OCI-LY7 (cell line): ENCODE measurements at regions not wholly inside any gene's neighbourhood (a gene's known extent, or its start where the extent isn't known, plus 50 kb on each side); places are given as distances from the start of the nearest gene placed in this dataset.

Source experiments
- CTCF ChIP-seq: fragments of 200-600 bp; sonication (generic); conservative IDR thresholded peaks from 2 replicates; pipeline ENCODE4 v1.5.1; 2014; ENCODE audit warnings: mild to moderate bottlenecking, antibody characterized with exemption, low read length, moderate library complexity, mixed read lengths
- EZH2phosphoT487 ChIP-seq: fragments of 200-600 bp; sonication (generic); IDR thresholded peaks from 2 replicates; pipeline ENCODE4 v1.6.1; 2018; ENCODE audit warnings: low read depth, borderline replicate concordance, mild to moderate bottlenecking, mixed run types, antibody characterized with exemption, low read length, moderate library complexity, mixed read lengths

GRCh38 chr11:33994937-33995336 lies 56.6 kb upstream of the CAPRIN1 start:
- TF ChIP-seq CTCF (no peak), EZH2phosphoT487 (no peak)
